ENCODE measurements at regions not wholly inside any gene's neighbourhood (a gene's known extent, or its start where the extent isn't known, plus 50 kb on each side); places are given as distances from the start of the nearest gene placed in this dataset.

- TF ChIP-seq CTCF (IDR thresholded peaks at IDR 0.05) = no peak
- TF ChIP-seq POLR2A (IDR thresholded peaks at IDR 0.05) = no peak
These were observed 144.7 kb downstream of the ERMARD start for GRCh38 chr6:169895926-169896761.
